DOHH2 (cell line): ENCODE measurements at regions not wholly inside any gene's neighbourhood (a gene's known extent, or its start where the extent isn't known, plus 50 kb on each side); places are given as distances from the start of the nearest gene placed in this dataset.

ENCODE experiments used
- H3F3A ChIP-seq: fragments of 200-600 bp; sonication (generic), shearing (Covaris generic); 2 replicates; pipeline ENCODE4 v1.6.0; 2016; ENCODE audit warnings: antibody characterized with exemption, mild to moderate bottlenecking; ENCODE audit not compliant: control insufficient read depth, insufficient read depth
- H3K27ac ChIP-seq: fragments of 200-600 bp; sonication (generic); 2 replicates; pipeline ENCODE4 v1.5.1; 2014; ENCODE audit warnings: low read depth, mild to moderate bottlenecking, low read length, moderate library complexity
- H3K27me3 ChIP-seq: fragments of 200-600 bp; sonication (generic); 2 replicates; pipeline ENCODE4 v1.6.1; 2014; ENCODE audit warnings: mild to moderate bottlenecking, low read length, mixed read lengths; ENCODE audit not compliant: control insufficient read depth
- H3K36me3 ChIP-seq: fragments of 200-600 bp; sonication (generic); 2 replicates; pipeline ENCODE4 v1.6.1; 2014; ENCODE audit warnings: mild to moderate bottlenecking, low read length, moderate library complexity, mixed read lengths; ENCODE audit not compliant: control insufficient read depth
- H3K4me1 ChIP-seq: fragments of 200-600 bp; sonication (generic); 2 replicates; pipeline ENCODE4 v1.6.1; 2014; ENCODE audit warnings: mild to moderate bottlenecking, low read length, mixed read lengths; ENCODE audit not compliant: control insufficient read depth
- H3K4me2 ChIP-seq: fragments of 200-600 bp; sonication (generic); 2 replicates; pipeline ENCODE4 v1.6.0; 2014; ENCODE audit warnings: mild to moderate bottlenecking, low read length, moderate library complexity
- H3K4me3 ChIP-seq: fragments of 200-600 bp; sonication (generic); 2 replicates; pipeline ENCODE4 v1.5.1; 2014; ENCODE audit warnings: mild to moderate bottlenecking, low read length, mixed read lengths
- H3K79me2 ChIP-seq: fragments of 200-600 bp; sonication (generic); 2 replicates; pipeline ENCODE4 v1.6.1; 2014; ENCODE audit warnings: mild to moderate bottlenecking, low read length, mixed read lengths; ENCODE audit not compliant: control insufficient read depth
- H3K9me2 ChIP-seq: fragments of 200-600 bp; sonication (generic); replicated peaks from 2 replicates; pipeline ENCODE4 v1.6.1; 2014; ENCODE audit warnings: mild to moderate bottlenecking, low read length, mixed read lengths; ENCODE audit not compliant: control insufficient read depth
- H3K9me3 ChIP-seq: fragments of 200-600 bp; sonication (generic); 2 replicates; pipeline ENCODE4 v1.6.1; 2014; ENCODE audit warnings: antibody characterized with exemption, low read length, mixed read lengths; ENCODE audit not compliant: control insufficient read depth, insufficient read depth
- H4K20me1 ChIP-seq: fragments of 200-600 bp; sonication (generic); 2 replicates; pipeline ENCODE4 v1.6.0; 2014; ENCODE audit warnings: low read depth, mild to moderate bottlenecking, antibody characterized with exemption, low read length, moderate library complexity; ENCODE audit not compliant: control insufficient read depth, insufficient read depth
- EZH2phosphoT487 ChIP-seq: fragments of 200-600 bp; sonication (generic); IDR thresholded peaks from 2 replicates; pipeline ENCODE4 v1.6.1; 2017; ENCODE audit warnings: borderline replicate concordance, mild to moderate bottlenecking, antibody characterized with exemption, low read length, moderate library complexity, mixed read lengths
- TF ChIP-seq, protein P1 (sequence below): fragments of 200-600 bp; sonication (generic); IDR thresholded peaks from one replicate; pipeline ENCODE4 v1.5.1; 2014; ENCODE audit warnings: antibody characterized with exemption, mild to moderate bottlenecking, low read depth, low read length; ENCODE audit not compliant: poor library complexity, severe bottlenecking

DNA sequence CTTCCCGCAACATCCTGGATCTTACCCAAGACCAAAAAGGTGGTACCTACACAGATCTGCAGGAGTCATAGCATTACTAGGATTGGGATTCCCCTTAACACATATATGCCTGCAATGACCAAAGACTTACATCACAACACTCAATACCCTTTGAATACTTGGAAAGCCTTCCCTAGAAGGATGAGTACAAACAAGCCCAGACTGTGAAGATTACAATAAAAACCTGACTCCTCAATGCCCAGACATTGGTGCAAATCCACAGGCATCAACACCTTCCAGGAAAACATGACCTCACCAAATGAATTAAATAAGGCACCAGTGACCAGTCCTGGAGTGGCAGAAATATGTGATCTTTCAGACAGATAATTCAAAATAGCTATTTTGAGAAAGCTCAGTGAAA, 326.8 kb downstream of the TBL1XR1 start:
- Histone ChIP-seq H3K9me2 (no peaks in the 10 kb centered on the region), H3K27me3 (no peaks in the 10 kb centered on the region), H3K79me2 (no peaks in the 10 kb centered on the region), H3K27ac (no peak overlapping the region), H3K36me3 (no peaks in the 10 kb centered on the region), H3K4me3 (no peak overlapping the region), H3F3A (no peaks in the 10 kb centered on the region), H3K4me2 (no peak overlapping the region), H3K4me1 (no peaks in the 10 kb centered on the region), H3K9me3 (no peaks in the 10 kb centered on the region), H4K20me1 (no peaks in the 10 kb centered on the region)
- no peak for TF ChIP-seq EZH2phosphoT487
- TF ChIP-seq, protein P1, sequence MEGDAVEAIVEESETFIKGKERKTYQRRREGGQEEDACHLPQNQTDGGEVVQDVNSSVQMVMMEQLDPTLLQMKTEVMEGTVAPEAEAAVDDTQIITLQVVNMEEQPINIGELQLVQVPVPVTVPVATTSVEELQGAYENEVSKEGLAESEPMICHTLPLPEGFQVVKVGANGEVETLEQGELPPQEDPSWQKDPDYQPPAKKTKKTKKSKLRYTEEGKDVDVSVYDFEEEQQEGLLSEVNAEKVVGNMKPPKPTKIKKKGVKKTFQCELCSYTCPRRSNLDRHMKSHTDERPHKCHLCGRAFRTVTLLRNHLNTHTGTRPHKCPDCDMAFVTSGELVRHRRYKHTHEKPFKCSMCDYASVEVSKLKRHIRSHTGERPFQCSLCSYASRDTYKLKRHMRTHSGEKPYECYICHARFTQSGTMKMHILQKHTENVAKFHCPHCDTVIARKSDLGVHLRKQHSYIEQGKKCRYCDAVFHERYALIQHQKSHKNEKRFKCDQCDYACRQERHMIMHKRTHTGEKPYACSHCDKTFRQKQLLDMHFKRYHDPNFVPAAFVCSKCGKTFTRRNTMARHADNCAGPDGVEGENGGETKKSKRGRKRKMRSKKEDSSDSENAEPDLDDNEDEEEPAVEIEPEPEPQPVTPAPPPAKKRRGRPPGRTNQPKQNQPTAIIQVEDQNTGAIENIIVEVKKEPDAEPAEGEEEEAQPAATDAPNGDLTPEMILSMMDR: no peak

DNA sequence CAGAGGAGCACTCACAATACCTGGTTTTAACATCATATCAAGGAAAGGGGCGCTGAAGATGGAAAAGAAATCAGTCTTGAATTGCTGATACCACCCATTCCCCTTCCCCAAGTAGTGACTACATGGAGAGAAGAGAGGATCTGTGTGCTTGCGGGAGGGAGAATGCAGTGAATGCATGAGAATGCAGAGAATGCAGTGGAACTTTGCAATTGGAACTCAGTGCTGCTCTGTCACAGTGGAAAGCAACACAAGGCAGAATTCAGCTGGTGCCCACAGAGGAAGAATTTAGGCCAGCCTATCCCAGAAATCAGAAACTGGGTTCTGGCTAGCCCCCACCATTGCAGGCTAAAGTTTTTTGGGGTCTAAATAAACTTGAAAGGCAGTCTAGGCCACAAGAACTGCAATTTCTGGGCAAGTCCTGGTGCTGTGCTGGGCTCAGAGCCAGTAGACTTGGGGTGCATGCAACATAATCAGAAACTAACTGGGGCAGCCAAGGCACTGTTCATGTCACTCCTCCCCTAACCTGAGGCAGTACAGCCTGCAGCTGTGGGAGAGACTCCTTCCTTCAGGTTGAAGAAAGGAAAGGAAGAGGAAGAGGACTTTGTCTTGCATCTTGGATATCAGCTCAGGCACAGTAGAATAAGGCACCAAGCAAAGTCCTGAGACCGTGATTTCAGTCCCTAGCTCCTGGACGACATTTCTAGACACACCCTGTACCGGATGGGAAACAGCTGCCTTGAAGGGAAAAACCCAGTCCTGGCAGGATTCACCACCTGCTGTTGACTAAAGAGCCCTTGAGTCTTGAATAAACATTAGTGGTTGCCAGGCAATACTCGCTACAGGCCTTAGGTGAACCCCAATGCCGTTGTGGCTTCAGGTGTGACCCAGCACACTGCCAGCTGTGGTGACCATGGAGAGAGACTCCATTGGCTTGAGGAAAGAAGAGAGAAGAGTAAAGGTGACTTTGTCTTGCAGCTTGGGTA, 329.3 kb downstream of the TBL1XR1 start:
- H3K27me3 ChIP-seq: no peaks in the 10 kb centered on the region
- no peaks in the 10 kb centered on the region for H3F3A ChIP-seq
- H4K20me1 ChIP-seq: no peaks in the 10 kb centered on the region
- H3K4me2 ChIP-seq: no peak overlapping the region
- H3K79me2 ChIP-seq: no peaks in the 10 kb centered on the region
- no peak overlapping the region for H3K4me3 ChIP-seq
- TF ChIP-seq, protein P1: no peak
- TF ChIP-seq EZH2phosphoT487: no peak
- no peaks in the 10 kb centered on the region for H3K4me1 ChIP-seq
- no peaks in the 10 kb centered on the region for H3K9me2 ChIP-seq
- no peaks in the 10 kb centered on the region for H3K36me3 ChIP-seq
- no peak overlapping the region for H3K27ac ChIP-seq
- H3K9me3 ChIP-seq: no peaks in the 10 kb centered on the region

DNA sequence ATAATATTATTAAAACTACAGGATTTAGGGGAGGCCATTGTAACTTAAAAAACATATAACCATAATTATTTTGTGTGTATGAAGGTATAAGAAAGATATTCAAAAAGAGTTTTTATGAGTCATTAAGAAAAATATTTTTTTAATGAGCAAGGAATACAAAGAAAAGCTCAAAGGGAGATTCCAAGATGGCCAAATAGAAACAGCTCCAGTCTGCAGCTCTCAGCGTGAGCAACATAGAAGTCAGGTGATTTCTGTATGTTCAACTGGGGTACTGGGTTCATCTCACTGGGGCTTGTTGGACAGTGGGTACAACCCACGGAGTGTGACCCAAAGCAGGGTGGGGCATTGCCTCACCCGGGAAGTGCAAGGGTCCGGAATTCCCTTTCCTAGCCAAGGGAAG, 336.1 kb downstream of the TBL1XR1 start:
- no peaks in the 10 kb centered on the region for H3K4me1 ChIP-seq
- H3K4me2 ChIP-seq: no peak overlapping the region
- H4K20me1 ChIP-seq: no peaks in the 10 kb centered on the region
- H3K9me3 ChIP-seq: no peaks in the 10 kb centered on the region
- no peak overlapping the region for H3K4me3 ChIP-seq
- H3K79me2 ChIP-seq: no peaks in the 10 kb centered on the region
- H3K9me2 ChIP-seq: no peaks in the 10 kb centered on the region
- H3F3A ChIP-seq: no peaks in the 10 kb centered on the region
- no peaks in the 10 kb centered on the region for H3K36me3 ChIP-seq
- H3K27me3 ChIP-seq: no peaks in the 10 kb centered on the region
- TF ChIP-seq, protein P1: no peak
- TF ChIP-seq EZH2phosphoT487: no peak
- H3K27ac ChIP-seq: no peak overlapping the region
